GM18870 (cell line): ENCODE measurements at regions not wholly inside any gene's neighbourhood (a gene's known extent, or its start where the extent isn't known, plus 50 kb on each side); places are given as distances from the start of the nearest gene placed in this dataset.

Experiments used
- ATAC-seq: cut with Tn5 transposase; IDR thresholded peaks from one replicate; pipeline ENCODE4 v1.9.1; 2021; ENCODE audit warnings: moderate library complexity; ENCODE audit not compliant: unreplicated experiment

GRCh38 chr11:112459001-112459400 is 198.3 kb upstream of the PLET1 start:
- no peak for ATAC-seq

GRCh38 chr11:112460141-112460540 is 199.5 kb upstream of the PLET1 start:
- no peak for ATAC-seq

- no peak for ATAC-seq
These were observed 204.3 kb upstream of the PLET1 start for GRCh38 chr11:112464949-112465348.

GRCh38 chr11:112465433-112466024 is 204.9 kb upstream of the PLET1 start:
- ATAC-seq, result no peak

GRCh38 chr11:112467721-112468120 is 207.1 kb upstream of the PLET1 start:
- no peak for ATAC-seq

- ATAC-seq, result no peak
These were observed 208.7 kb upstream of the PLET1 start for GRCh38 chr11:112469376-112469775.

GRCh38 chr11:112470355-112470754 is 209.7 kb upstream of the PLET1 start:
- ATAC-seq, result no peak

- ATAC-seq, result no peak
These were observed 211.1 kb upstream of the PLET1 start for GRCh38 chr11:112471731-112472130.

- ATAC-seq, result no peak
These were observed 216.5 kb upstream of the PLET1 start for GRCh38 chr11:112477152-112477551.

GRCh38 chr11:112477581-112478317 is 217.1 kb upstream of the PLET1 start:
- ATAC-seq, result no peak

GRCh38 chr11:112478806-112479205 is 218.1 kb upstream of the PLET1 start:
- no peak for ATAC-seq

- no peak for ATAC-seq
These were observed 220.8 kb upstream of the PLET1 start for GRCh38 chr11:112481431-112481830.

- ATAC-seq, result no peak
These were observed 221.2 kb upstream of the PLET1 start for GRCh38 chr11:112481893-112482292.

- no peak for ATAC-seq
These were observed 224.6 kb upstream of the PLET1 start for GRCh38 chr11:112485280-112485679.

- ATAC-seq, result no peak
These were observed 237.2 kb upstream of the PLET1 start for GRCh38 chr11:112497826-112498225.

GRCh38 chr11:112498701-112499100 is 238.0 kb upstream of the PLET1 start:
- no peak for ATAC-seq

GRCh38 chr11:112499153-112499880 is 238.7 kb upstream of the PLET1 start:
- no peak for ATAC-seq

GRCh38 chr11:112499881-112500204 is 239.2 kb upstream of the PLET1 start:
- no peak for ATAC-seq

- ATAC-seq, result no peak
These were observed 242.8 kb upstream of the PLET1 start for GRCh38 chr11:112503410-112503809.

GRCh38 chr11:112504056-112504455 is 243.4 kb upstream of the PLET1 start:
- ATAC-seq, result no peak

- no peak for ATAC-seq
These were observed 246.2 kb upstream of the PLET1 start for GRCh38 chr11:112506852-112507251.

- ATAC-seq, result no peak
These were observed 246.6 kb upstream of the PLET1 start for GRCh38 chr11:112507281-112507680.
